Liver (tissue), 8 donors: ENCODE measurements at regions not wholly inside any gene's neighbourhood (a gene's known extent, or its start where the extent isn't known, plus 50 kb on each side); places are given as distances from the start of the nearest gene placed in this dataset.

ENCODE experiments used
- DNase-seq: peaks from one replicate; pipeline ENCODE4 v3.0.0-alpha.2; 2017; ENCODE audit warnings: low spot score
- H3K27ac ChIP-seq, 2 donors: one replicate each; pipeline ENCODE4 v1.7.0; 2013; ENCODE audit warnings: inconsistent platforms in 2 of 2, low read length in 2 of 2, control low read depth in 1 of 2, low read depth in 1 of 2, mild to moderate bottlenecking in 1 of 2
- H3K27me3 ChIP-seq, 4 donors: one replicate each; pipeline versions ENCODE4 v1.6.1 to v1.7.0; 2013; ENCODE audit warnings: low read length in 3 of 4, inconsistent platforms in 1 of 4, mild to moderate bottlenecking in 1 of 4, moderate library complexity in 1 of 4; ENCODE audit not compliant: control insufficient read depth in 4 of 4, insufficient read depth in 4 of 4
- H3K36me3 ChIP-seq, 4 donors: one replicate each; pipeline versions ENCODE4 v1.6.1 to v1.7.0; 2013; ENCODE audit warnings: low read length in 3 of 4, mild to moderate bottlenecking in 3 of 4, low read depth in 1 of 4, moderate library complexity in 1 of 4; ENCODE audit not compliant: control insufficient read depth in 4 of 4, insufficient read depth in 3 of 4
- H3K4me1 ChIP-seq, 4 donors: one replicate each; pipeline versions ENCODE4 v1.6.1 to v1.7.0; 2013; ENCODE audit warnings: low read length in 3 of 4, mild to moderate bottlenecking in 3 of 4, moderate library complexity in 1 of 4; ENCODE audit not compliant: control insufficient read depth in 4 of 4, insufficient read depth in 4 of 4
- H3K4me3 ChIP-seq, 3 donors: one replicate each; pipeline versions ENCODE4 v1.6.1 to v1.7.0; 2013; ENCODE audit warnings: low read length in 3 of 3, control low read depth in 1 of 3, low read depth in 1 of 3, mild to moderate bottlenecking in 1 of 3
- H3K9ac ChIP-seq, 2 donors: one replicate each; pipeline ENCODE4 v1.7.0; 2013; ENCODE audit warnings: low read length in 2 of 2, mild to moderate bottlenecking in 2 of 2, moderate library complexity in 2 of 2, control low read depth in 1 of 2, low read depth in 1 of 2
- H3K9me3 ChIP-seq, 4 donors: one replicate each; pipeline versions ENCODE4 v1.6.1 to v1.7.0; 2013; ENCODE audit warnings: low read length in 3 of 4; ENCODE audit not compliant: control insufficient read depth in 4 of 4
- ATF3 ChIP-seq: IDR thresholded peaks from 2 replicates; pipeline ENCODE4 v1.6.1; 2016; ENCODE audit warnings: antibody characterized with exemption
- CTCF ChIP-seq: fragments of 150-350 bp; IDR thresholded peaks from 2 replicates; pipeline ENCODE4 v1.5.1; 2017; ENCODE audit warnings: improper control_type of control experiment, low read depth, low read length; ENCODE audit not compliant: missing input control
- EGR1 ChIP-seq, 2 donors: IDR thresholded peaks; 2 replicates each; pipeline ENCODE4 v1.6.1; 2016 to 2018; ENCODE audit warnings: antibody characterized with exemption in 2 of 2, low read depth in 2 of 2
- FOXA2 ChIP-seq: IDR thresholded peaks from 2 replicates; pipeline ENCODE4 v1.6.1; 2016; ENCODE audit warnings: antibody characterized with exemption
- GABPA ChIP-seq, 2 donors: IDR thresholded peaks in 1 of 2; conservative IDR thresholded peaks in 1 of 2; 2 replicates each; pipeline ENCODE4 v1.6.1; 2016; ENCODE audit warnings: antibody characterized with exemption in 2 of 2, mild to moderate bottlenecking in 1 of 2, moderate library complexity in 1 of 2
- HNF4A ChIP-seq, 2 donors: conservative IDR thresholded peaks; 2 replicates each; pipeline ENCODE4 v1.6.1; 2016; ENCODE audit warnings: antibody characterized with exemption in 2 of 2, mild to moderate bottlenecking in 2 of 2
- JUND ChIP-seq, 2 donors: IDR thresholded peaks; 2 replicates each; pipeline ENCODE4 v1.6.1; 2016; ENCODE audit warnings: antibody characterized with exemption in 2 of 2
- MAX ChIP-seq: IDR thresholded peaks from 2 replicates; pipeline ENCODE4 v1.6.1; 2016; ENCODE audit warnings: antibody characterized with exemption
- NR2F2 ChIP-seq: IDR thresholded peaks from 2 replicates; pipeline ENCODE4 v1.6.1; 2016; ENCODE audit warnings: antibody characterized with exemption
- RAD21 ChIP-seq, 2 donors: IDR thresholded peaks; 2 replicates each; pipeline ENCODE4 v1.6.1; 2016; ENCODE audit warnings: antibody characterized with exemption in 2 of 2, mild to moderate bottlenecking in 2 of 2
- REST ChIP-seq: IDR thresholded peaks from 2 replicates; pipeline ENCODE4 v1.6.1; 2016; ENCODE audit warnings: antibody characterized with exemption, mild to moderate bottlenecking
- RXRA ChIP-seq, 2 donors: IDR thresholded peaks; 2 replicates each; pipeline ENCODE4 v1.6.1; 2017 to 2018; ENCODE audit warnings: antibody characterized with exemption in 2 of 2, mild to moderate bottlenecking in 1 of 2
- SP1 ChIP-seq: IDR thresholded peaks from 2 replicates; pipeline ENCODE4 v1.6.1; 2018; ENCODE audit warnings: antibody characterized with exemption, mild to moderate bottlenecking
- TAF1 ChIP-seq: conservative IDR thresholded peaks from 2 replicates; pipeline ENCODE4 v1.6.1; 2016; ENCODE audit warnings: antibody characterized with exemption, mild to moderate bottlenecking
- YY1 ChIP-seq: IDR thresholded peaks from 2 replicates; pipeline ENCODE4 v1.6.1; 2016; ENCODE audit warnings: antibody characterized with exemption, mild to moderate bottlenecking
- ZBTB33 ChIP-seq: IDR thresholded peaks from 2 replicates; pipeline ENCODE4 v1.6.1; 2016; ENCODE audit warnings: antibody characterized with exemption
- whole genome bisulfite sequencing: extraction: QIAGEN DNeasy Blood & Tissue Kit; methylation state at CpG from one replicate; pipeline ENCODE4 v1.1.7; 2013; 5-methylcytosine and 5-hydroxymethylcytosine counted together
- donor health status: healthy.
- donor health status: healthy.
- donor health status: healthy.
- donor health status: healthy.
- donor health status: healthy.

- H3K27me3 ChIP-seq = no peaks in the 10 kb centered on the region
- no peak for DNase-seq
- no peaks in the 10 kb centered on the region for H3K4me1 ChIP-seq
- H3K27ac ChIP-seq = no peak overlapping the region
- no peaks in the 10 kb centered on the region for H3K36me3 ChIP-seq
- no peak overlapping the region for H3K9ac ChIP-seq
- 46% methylated on average over 2 of the region's 2 CpGs for WGBS
- no peak overlapping the region for H3K4me3 ChIP-seq
- TF ChIP-seq YY1 (no peak), TAF1 (no peak), ATF3 (no peak), FOXA2 (no peak), JUND (IDR thresholded peaks at IDR 0.05) (no peak)
- H3K9me3 ChIP-seq = peaks cover 0 to 7% (median 0%) of the 10 kb centered on the region in 4 donors
Observed at GRCh38 chr4:175035905-175036304, 117.7 kb downstream of the ADAM29 start.

- Histone ChIP-seq H3K4me3 (no peak overlapping the region), H3K4me1 (no peaks in the 10 kb centered on the region), H3K27me3 (no peaks in the 10 kb centered on the region), H3K9me3 (no peaks in the 10 kb centered on the region), H3K27ac (no peak overlapping the region), H3K36me3 (no peaks in the 10 kb centered on the region), H3K9ac (no peak overlapping the region)
- WGBS = 77% methylated on average over 1 of the region's 1 CpG
- no peak for TF ChIP-seq SP1
- no peak for TF ChIP-seq GABPA (IDR thresholded peaks at IDR 0.05 in 1 of 2, conservative IDR thresholded peaks at IDR 0.05 in 1 of 2)
- TF ChIP-seq MAX = no peak
- no peak for TF ChIP-seq FOXA2
- TF ChIP-seq RAD21 (IDR thresholded peaks at IDR 0.05) = no peak
- TF ChIP-seq REST = no peak
- TF ChIP-seq CTCF = no peak
- TF ChIP-seq NR2F2 = no peak
- TF ChIP-seq RXRA (IDR thresholded peaks at IDR 0.05) = no peak
- no peak for TF ChIP-seq ZBTB33
- no peak for TF ChIP-seq TAF1
- TF ChIP-seq EGR1 (IDR thresholded peaks at IDR 0.05; ENCODE audit: low read depth in 2 of 2) = no peak
- no peak for TF ChIP-seq HNF4A (conservative IDR thresholded peaks at IDR 0.05)
- TF ChIP-seq ATF3 = no peak
- no peak for TF ChIP-seq JUND (IDR thresholded peaks at IDR 0.05)
- no peak for TF ChIP-seq YY1
- DNase-seq = no peak
Observed at GRCh38 chr4:175048111-175048784, 130.1 kb downstream of the ADAM29 start.
